ENCODE measurements at regions not wholly inside any gene's neighbourhood (a gene's known extent, or its start where the extent isn't known, plus 50 kb on each side); places are given as distances from the start of the nearest gene placed in this dataset.
"Not testable (repeated sequence)": the region's sequence is repeated elsewhere in the genome, so short reads cannot be mapped to it uniquely, and the experiment has no call there.

DNA sequence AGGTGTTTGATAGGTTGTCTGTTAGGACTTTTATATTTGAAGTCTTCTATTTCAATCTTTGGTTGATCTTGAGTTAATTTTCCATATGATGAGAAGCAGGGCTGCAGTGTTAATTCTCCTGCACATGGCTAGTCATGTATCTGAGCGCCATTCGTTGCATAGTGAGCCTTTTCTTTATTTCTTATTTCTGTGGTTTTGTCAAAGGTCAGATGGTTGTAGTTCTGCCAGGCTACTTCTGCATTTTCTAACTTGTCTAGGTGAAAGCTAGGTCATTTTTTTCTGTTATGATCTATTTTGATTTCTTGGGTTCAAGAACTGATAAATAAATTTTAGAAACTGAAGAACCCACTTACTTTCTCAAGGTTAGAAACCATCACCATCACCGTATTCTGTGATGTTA, 56.7 kb downstream of the CCDC74A start:
- no peak for DNase-seq
- Mint-ChIP-seq H3K4me1 (ENCODE audit: low read depth) (no peaks in the 10 kb centered on the region), H3K27ac (no peak overlapping the region), H3K4me3 (no peak overlapping the region), H3K36me3 (ENCODE audit: low read depth) (no peaks in the 10 kb centered on the region), H3K27me3 (peaks cover 56% of the 10 kb centered on the region), H3K9me3 (no peaks in the 10 kb centered on the region)

GRCh38 chr2:131584940-131585339, 57.3 kb downstream of the CCDC74A start:
- no peak overlapping the region for H3K4me3 Mint-ChIP-seq
- no peaks in the 10 kb centered on the region for H3K9me3 Mint-ChIP-seq
- H3K27ac Mint-ChIP-seq, result no peak overlapping the region
- peaks cover 55% of the 10 kb centered on the region for H3K27me3 Mint-ChIP-seq
- no peak for DNase-seq
- no peaks in the 10 kb centered on the region for H3K4me1 Mint-ChIP-seq (ENCODE audit: low read depth)
- H3K36me3 Mint-ChIP-seq (ENCODE audit: low read depth), result no peaks in the 10 kb centered on the region

GRCh38 chr2:131588152-131588873, 60.6 kb downstream of the CCDC74A start:
- no peak for DNase-seq
- no peaks in the 10 kb centered on the region for H3K36me3 Mint-ChIP-seq (ENCODE audit: low read depth)
- no peaks in the 10 kb centered on the region for H3K4me1 Mint-ChIP-seq (ENCODE audit: low read depth)
- H3K27ac Mint-ChIP-seq, result no peak overlapping the region
- no peaks in the 10 kb centered on the region for H3K9me3 Mint-ChIP-seq
- H3K27me3 Mint-ChIP-seq, result peaks cover 32% of the 10 kb centered on the region
- H3K4me3 Mint-ChIP-seq, result no peak overlapping the region

GRCh38 chr2:131589126-131589525, 61.4 kb downstream of the CCDC74A start:
- not testable (repeated sequence) for H3K36me3 Mint-ChIP-seq (ENCODE audit: low read depth); H3K27ac Mint-ChIP-seq; DNase-seq; H3K4me3 Mint-ChIP-seq; H3K9me3 Mint-ChIP-seq; H3K4me1 Mint-ChIP-seq (ENCODE audit: low read depth)
- peaks cover 24% of the 10 kb centered on the region for H3K27me3 Mint-ChIP-seq

DNA sequence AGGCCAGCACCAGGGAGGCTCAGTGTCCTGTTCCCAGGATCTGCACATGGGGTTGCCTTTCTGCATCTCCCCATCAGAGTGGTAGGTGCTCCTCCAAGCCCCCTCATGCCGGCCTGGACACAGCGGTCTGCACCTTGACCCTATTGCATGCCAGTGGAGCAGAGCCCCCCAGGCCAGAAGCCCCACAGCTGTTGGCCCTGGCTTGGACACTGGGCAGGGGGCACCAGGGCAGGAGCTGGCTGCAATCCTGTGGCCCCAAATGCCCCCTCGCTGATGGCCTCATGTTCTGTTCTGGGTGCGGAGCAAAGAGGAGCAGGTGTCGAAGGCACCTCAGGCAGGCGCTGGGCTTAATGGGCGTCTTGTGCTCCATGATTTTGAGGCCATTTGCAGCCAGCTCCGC, 62.7 kb downstream of the CCDC74A start:
- H3K9me3 Mint-ChIP-seq, result no peaks in the 10 kb centered on the region

DNA sequence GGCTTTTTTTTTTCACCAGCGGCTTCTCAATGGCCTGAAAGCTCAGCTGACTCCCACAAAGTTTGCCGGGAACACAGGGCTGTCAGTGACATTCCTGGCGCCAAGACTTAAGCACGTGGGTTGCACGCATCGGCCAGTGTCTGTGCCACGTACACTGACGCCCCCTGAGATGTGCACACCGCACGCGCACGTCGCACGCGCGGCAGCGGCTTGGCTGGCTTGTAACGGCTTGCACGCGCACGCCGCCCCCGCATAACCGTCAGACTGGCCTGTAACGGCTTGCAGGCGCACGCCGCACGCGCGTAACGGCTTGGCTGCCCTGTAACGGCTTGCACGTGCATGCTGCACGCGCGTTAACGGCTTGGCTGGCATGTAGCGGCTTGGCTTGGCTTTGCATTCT, 63.2 kb downstream of the CCDC74A start:
- Mint-ChIP-seq H3K4me1 (ENCODE audit: low read depth) (no peaks in the 10 kb centered on the region), H3K36me3 (ENCODE audit: low read depth) (no peaks in the 10 kb centered on the region), H3K27me3 (peaks cover 22% of the 10 kb centered on the region)

More for the DNA sequence above, 62.7 kb downstream of the CCDC74A start:
- no peak overlapping the region for H3K27ac Mint-ChIP-seq
- H3K4me1 Mint-ChIP-seq (ENCODE audit: low read depth), result no peaks in the 10 kb centered on the region
- no peak for DNase-seq
- no peak overlapping the region for H3K4me3 Mint-ChIP-seq
- H3K36me3 Mint-ChIP-seq (ENCODE audit: low read depth), result no peaks in the 10 kb centered on the region
- peaks cover 25% of the 10 kb centered on the region for H3K27me3 Mint-ChIP-seq

GRCh38 chr2:131596561-131596960, 68.9 kb downstream of the CCDC74A start:
- H3K4me3 Mint-ChIP-seq; DNase-seq; H3K36me3 Mint-ChIP-seq (ENCODE audit: low read depth); H3K4me1 Mint-ChIP-seq (ENCODE audit: low read depth); H3K27ac Mint-ChIP-seq; H3K9me3 Mint-ChIP-seq: not testable (repeated sequence)
- H3K27me3 Mint-ChIP-seq, result peaks cover 18% of the 10 kb centered on the region

More for the DNA sequence above, 63.2 kb downstream of the CCDC74A start:
- Mint-ChIP-seq H3K4me3 (no peak overlapping the region), H3K27ac (no peak overlapping the region), H3K9me3 (no peaks in the 10 kb centered on the region)
- DNase-seq, result no peak

DNA sequence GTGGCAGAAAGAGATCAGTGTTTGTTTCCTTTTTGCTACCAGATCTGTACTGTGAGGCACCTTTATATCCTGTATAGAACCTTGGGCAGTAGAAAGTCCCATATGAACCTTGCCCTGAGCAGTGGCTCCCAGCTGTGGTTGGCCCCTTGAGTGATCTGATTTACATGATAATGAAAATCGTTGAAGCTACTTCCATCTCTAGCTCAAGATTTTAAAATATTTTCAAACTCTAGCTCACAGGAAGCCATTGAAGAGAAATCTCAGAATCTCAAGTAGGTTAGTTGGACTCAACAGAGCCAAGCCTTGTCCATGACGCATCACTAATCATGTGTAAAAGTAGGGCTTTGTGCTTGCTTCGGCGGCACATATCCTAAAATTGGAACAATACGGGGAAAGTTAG, 74.8 kb downstream of the CCDC74A start:
- H3K27me3 Mint-ChIP-seq, result peaks cover 38% of the 10 kb centered on the region
- not testable (repeated sequence) for H3K9me3 Mint-ChIP-seq; H3K36me3 Mint-ChIP-seq (ENCODE audit: low read depth); DNase-seq; H3K4me1 Mint-ChIP-seq (ENCODE audit: low read depth); H3K27ac Mint-ChIP-seq; H3K4me3 Mint-ChIP-seq

GRCh38 chr2:131604652-131605051, 77.0 kb downstream of the CCDC74A start:
- H3K4me1 Mint-ChIP-seq (ENCODE audit: low read depth); H3K4me3 Mint-ChIP-seq; DNase-seq; H3K27ac Mint-ChIP-seq; H3K9me3 Mint-ChIP-seq; H3K36me3 Mint-ChIP-seq (ENCODE audit: low read depth): not testable (repeated sequence)
- H3K27me3 Mint-ChIP-seq, result peaks cover 49% of the 10 kb centered on the region

DNA sequence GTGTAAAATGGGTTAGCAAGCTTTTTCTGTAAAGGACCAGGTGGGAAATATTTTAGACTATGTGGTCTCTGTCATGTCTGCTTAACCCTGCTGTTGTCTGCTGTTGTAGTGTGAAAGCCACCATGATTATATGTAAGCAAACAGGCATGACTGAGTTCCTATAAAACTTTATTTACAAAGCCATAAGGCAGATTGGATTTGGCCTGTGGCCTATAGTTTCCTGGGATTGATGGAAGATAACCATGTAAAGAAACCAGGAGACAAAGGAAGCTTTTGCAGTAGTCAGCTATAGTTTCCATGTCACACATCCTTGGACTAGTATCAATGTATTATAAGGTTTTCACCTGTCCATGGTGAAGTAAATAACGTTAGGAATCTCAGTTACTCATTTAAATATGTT, 78.7 kb downstream of the CCDC74A start:
- not testable (repeated sequence) for H3K9me3 Mint-ChIP-seq; H3K27ac Mint-ChIP-seq; H3K4me1 Mint-ChIP-seq (ENCODE audit: low read depth); DNase-seq; H3K4me3 Mint-ChIP-seq; H3K36me3 Mint-ChIP-seq (ENCODE audit: low read depth)
- peaks cover 52% of the 10 kb centered on the region for H3K27me3 Mint-ChIP-seq

- not testable (repeated sequence) for H3K9me3 Mint-ChIP-seq; H3K27ac Mint-ChIP-seq; H3K36me3 Mint-ChIP-seq (ENCODE audit: low read depth); H3K4me3 Mint-ChIP-seq; H3K4me1 Mint-ChIP-seq (ENCODE audit: low read depth); DNase-seq
- H3K27me3 Mint-ChIP-seq, result peaks cover 50% of the 10 kb centered on the region
These were observed 79.4 kb downstream of the CCDC74A start for GRCh38 chr2:131607056-131607455.

GRCh38 chr2:131614539-131614938, 86.9 kb downstream of the CCDC74A start:
- not testable (repeated sequence) for H3K4me1 Mint-ChIP-seq (ENCODE audit: low read depth); H3K36me3 Mint-ChIP-seq (ENCODE audit: low read depth); H3K4me3 Mint-ChIP-seq; H3K27ac Mint-ChIP-seq; DNase-seq; H3K9me3 Mint-ChIP-seq
- peaks cover 20% of the 10 kb centered on the region for H3K27me3 Mint-ChIP-seq

DNA sequence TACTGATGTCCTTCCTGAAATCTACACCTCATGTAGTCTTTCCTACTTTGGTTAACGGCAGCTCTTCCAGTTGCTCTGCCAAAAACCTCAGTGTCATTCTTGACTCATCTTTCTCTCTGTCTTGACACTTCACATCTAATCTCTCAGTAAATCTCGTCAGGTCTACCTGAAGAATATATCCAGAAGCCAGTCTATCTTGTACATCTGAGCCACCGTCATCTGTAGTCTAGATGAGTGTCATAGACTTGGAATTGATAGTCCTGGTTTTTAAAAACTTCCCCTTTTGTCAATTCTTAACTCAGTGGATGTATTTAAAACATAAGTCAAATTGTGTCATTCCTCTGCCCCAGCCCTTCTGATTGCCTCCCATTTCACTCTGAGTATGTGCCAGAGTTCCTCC, 90.6 kb downstream of the CCDC74A start:
- not testable (repeated sequence) for H3K36me3 Mint-ChIP-seq (ENCODE audit: low read depth); H3K4me1 Mint-ChIP-seq (ENCODE audit: low read depth); H3K9me3 Mint-ChIP-seq; DNase-seq; H3K4me3 Mint-ChIP-seq; H3K27ac Mint-ChIP-seq
- H3K27me3 Mint-ChIP-seq, result peaks cover 17% of the 10 kb centered on the region

DNA sequence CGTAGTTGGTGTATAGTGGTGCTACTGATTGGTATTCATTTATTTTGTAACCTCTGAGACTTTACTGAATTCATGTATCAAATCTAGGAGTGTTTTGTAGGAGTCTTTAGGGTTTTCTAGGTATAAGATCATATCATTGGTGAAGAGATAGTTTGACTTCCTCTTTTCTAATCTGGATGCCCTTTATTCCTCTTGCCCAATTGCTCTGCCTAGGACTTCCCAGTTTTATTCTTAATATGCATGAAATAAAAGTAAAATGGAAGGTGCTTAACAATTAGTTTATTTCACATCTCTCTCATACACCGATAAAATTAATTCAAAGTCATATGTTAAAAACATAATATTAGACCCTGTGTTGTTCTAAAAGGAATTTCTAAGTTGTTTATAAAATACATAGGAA, 95.2 kb downstream of the CCDC74A start:
- H3K4me1 Mint-ChIP-seq (ENCODE audit: low read depth); H3K4me3 Mint-ChIP-seq; H3K9me3 Mint-ChIP-seq; DNase-seq; H3K36me3 Mint-ChIP-seq (ENCODE audit: low read depth); H3K27ac Mint-ChIP-seq: not testable (repeated sequence)
- peaks cover 15% of the 10 kb centered on the region for H3K27me3 Mint-ChIP-seq

GRCh38 chr2:131626011-131626410, 98.3 kb downstream of the CCDC74A start:
- not testable (repeated sequence) for H3K36me3 Mint-ChIP-seq (ENCODE audit: low read depth); H3K9me3 Mint-ChIP-seq; H3K4me1 Mint-ChIP-seq (ENCODE audit: low read depth); DNase-seq; H3K27ac Mint-ChIP-seq; H3K27me3 Mint-ChIP-seq; H3K4me3 Mint-ChIP-seq

DNA sequence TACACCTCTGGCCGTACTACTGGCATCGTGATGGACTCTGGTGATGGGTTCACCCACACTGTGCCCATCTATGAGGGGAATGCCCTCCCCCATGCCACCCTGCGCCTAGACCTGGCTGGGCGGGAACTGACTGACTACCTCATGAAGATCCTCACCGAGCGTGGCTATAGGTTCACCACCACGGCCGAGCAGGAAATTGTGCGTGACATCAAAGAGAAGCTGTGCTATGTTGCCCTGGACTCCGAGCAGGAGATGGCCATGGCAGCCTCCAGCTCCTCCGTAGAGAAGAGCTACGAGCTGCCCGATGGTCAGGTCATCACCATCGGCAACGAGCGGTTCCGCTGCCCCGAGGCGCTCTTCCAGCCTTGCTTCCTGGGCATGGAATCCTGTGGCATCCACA, 98.9 kb downstream of the CCDC74A start:
- not testable (repeated sequence) for DNase-seq; H3K36me3 Mint-ChIP-seq (ENCODE audit: low read depth); H3K4me3 Mint-ChIP-seq; H3K27ac Mint-ChIP-seq; H3K9me3 Mint-ChIP-seq; H3K4me1 Mint-ChIP-seq (ENCODE audit: low read depth); H3K27me3 Mint-ChIP-seq
